ENCODE measurements at regions not wholly inside any gene's neighbourhood (a gene's known extent, or its start where the extent isn't known, plus 50 kb on each side); places are given as distances from the start of the nearest gene placed in this dataset.
"Not testable (repeated sequence)": the region's sequence is repeated elsewhere in the genome, so short reads cannot be mapped to it uniquely, and the experiment has no call there.

- not testable (repeated sequence) for DNase-seq
These were observed 258.7 kb downstream of the ABCC12 start for GRCh38 chr16:47897105-47897504.

GRCh38 chr16:47895146-47895545, 260.6 kb downstream of the ABCC12 start:
- no peak for DNase-seq

GRCh38 chr16:47892999-47893398, 262.8 kb downstream of the ABCC12 start:
- no peak for DNase-seq

- no peak for DNase-seq
These were observed 267.1 kb downstream of the ABCC12 start for GRCh38 chr16:47888734-47889133.

- DNase-seq, result no peak
These were observed 267.7 kb downstream of the ABCC12 start for GRCh38 chr16:47888142-47888541.

- no peak for DNase-seq
These were observed 268.3 kb downstream of the ABCC12 start for GRCh38 chr16:47887496-47887895.

- DNase-seq, result no peak
These were observed 269.0 kb downstream of the ABCC12 start for GRCh38 chr16:47886631-47887415.

GRCh38 chr16:47886139-47886538, 269.7 kb downstream of the ABCC12 start:
- no peak for DNase-seq

- DNase-seq, result no peak
These were observed 270.3 kb downstream of the ABCC12 start for GRCh38 chr16:47885489-47885888.

GRCh38 chr16:47884116-47884725, 271.6 kb downstream of the ABCC12 start:
- DNase-seq, result no peak

- DNase-seq, result no peak
These were observed 274.2 kb downstream of the ABCC12 start for GRCh38 chr16:47881574-47881973.

- no peak for DNase-seq
These were observed 275.1 kb downstream of the ABCC12 start for GRCh38 chr16:47880653-47881052.

- no peak for DNase-seq
These were observed 278.6 kb downstream of the ABCC12 start for GRCh38 chr16:47877166-47877565.

- no peak for DNase-seq
These were observed 279.3 kb downstream of the ABCC12 start for GRCh38 chr16:47876511-47876910.

GRCh38 chr16:47873434-47873833, 282.4 kb downstream of the ABCC12 start:
- DNase-seq, result no peak

- no peak for DNase-seq
These were observed 283.6 kb downstream of the ABCC12 start for GRCh38 chr16:47872225-47872624.

GRCh38 chr16:47866423-47866822, 289.4 kb downstream of the ABCC12 start:
- no peak for DNase-seq

- no peak for DNase-seq
These were observed 290.4 kb downstream of the ABCC12 start for GRCh38 chr16:47865337-47865855.

- not testable (repeated sequence) for DNase-seq
These were observed 291.5 kb downstream of the ABCC12 start for GRCh38 chr16:47864262-47864661.

- DNase-seq, result no peak
These were observed 293.8 kb downstream of the ABCC12 start for GRCh38 chr16:47861999-47862398.

- no peak for DNase-seq
These were observed 297.3 kb downstream of the ABCC12 start for GRCh38 chr16:47858333-47858982.

- no peak for DNase-seq
These were observed 300.4 kb downstream of the ABCC12 start for GRCh38 chr16:47855431-47855830.

GRCh38 chr16:47854737-47855136, 301.1 kb downstream of the ABCC12 start:
- no peak for DNase-seq

- no peak for DNase-seq
These were observed 302.8 kb downstream of the ABCC12 start for GRCh38 chr16:47852991-47853390.

Data from CD4-positive, alpha-beta T cell treated with Interleukin-12 subunit alpha and Interleukin-12 subunit beta, for 1 hour (primary cell).